SK-N-MC (cell line): ENCODE measurements at regions not wholly inside any gene's neighbourhood (a gene's known extent, or its start where the extent isn't known, plus 50 kb on each side); places are given as distances from the start of the nearest gene placed in this dataset.

Source experiments
- EZH2 ChIP-seq: fragments of 200-600 bp; sonication (generic); IDR thresholded peaks from one replicate; pipeline ENCODE4 v1.6.1; 2017; ENCODE audit warnings: antibody characterized with exemption
- FOXP2 ChIP-seq: optimal IDR thresholded peaks from 2 replicates; pipeline ENCODE3; 2011; ENCODE audit warnings: mild to moderate bottlenecking, moderate library complexity; ENCODE audit not compliant: insufficient read depth; ENCODE audit errors: extremely low read length, control extremely low read depth
- POLR2AphosphoS5 ChIP-seq: IDR thresholded peaks from 2 replicates; pipeline ENCODE4 v1.6.1; 2012; ENCODE audit warnings: mild to moderate bottlenecking, low read depth, low read length, borderline replicate concordance

- no peak for TF ChIP-seq EZH2
- no peak for TF ChIP-seq POLR2AphosphoS5
- TF ChIP-seq FOXP2 = no peak
Measured at GRCh38 chr5:3943859-3944258, 348.2 kb downstream of the IRX1 start.
